RCC 7860 (cell line): ENCODE measurements at regions not wholly inside any gene's neighbourhood (a gene's known extent, or its start where the extent isn't known, plus 50 kb on each side); places are given as distances from the start of the nearest gene placed in this dataset.
"Not testable (repeated sequence)": the region's sequence is repeated elsewhere in the genome, so short reads cannot be mapped to it uniquely, and the experiment has no call there.

ENCODE experiments used
- DNase-seq: peaks from one replicate; pipeline ENCODE4 v3.0.0-alpha.2; 2015; ENCODE audit warnings: low spot score
- FAIRE-seq: peaks from 2 replicates; lab custom pipeline; 2012; peaks lifted over from hg19 to GRCh38; lab: Jason Lieb, UNC

GRCh38 chr1:60688221-60688620 lies 394.1 kb upstream of the NFIA start:
- not testable (repeated sequence) for FAIRE-seq, DNase-seq

GRCh38 chr1:60681095-60681860 lies 401.1 kb upstream of the NFIA start:
- FAIRE-seq (no peak), DNase-seq (no peak)

- no peak for FAIRE-seq
- no peak for DNase-seq
These were observed 402.6 kb upstream of the NFIA start for GRCh38 chr1:60679524-60680375.

- no peak for FAIRE-seq
- DNase-seq: no peak
These were observed 403.6 kb upstream of the NFIA start for GRCh38 chr1:60678802-60679201.

GRCh38 chr1:60678391-60678790 lies 404.0 kb upstream of the NFIA start:
- FAIRE-seq: no peak
- no peak for DNase-seq

GRCh38 chr1:60672449-60672848 lies 409.9 kb upstream of the NFIA start:
- DNase-seq: no peak
- FAIRE-seq: no peak

- no peak for FAIRE-seq
- no peak for DNase-seq
These were observed 412.1 kb upstream of the NFIA start for GRCh38 chr1:60670302-60670701.

GRCh38 chr1:60668585-60668984 lies 413.8 kb upstream of the NFIA start:
- FAIRE-seq: no peak
- DNase-seq: no peak

GRCh38 chr1:60665311-60665710 lies 417.1 kb upstream of the NFIA start:
- FAIRE-seq (no peak), DNase-seq (no peak)

- no peak for DNase-seq
- FAIRE-seq: no peak
These were observed 418.2 kb upstream of the NFIA start for GRCh38 chr1:60664086-60664625.

GRCh38 chr1:60662486-60663044 lies 419.8 kb upstream of the NFIA start:
- DNase-seq (no peak), FAIRE-seq (no peak)

GRCh38 chr1:60657926-60658325 lies 424.4 kb upstream of the NFIA start:
- DNase-seq: no peak
- FAIRE-seq: no peak

- FAIRE-seq: no peak
- DNase-seq: no peak
These were observed 426.5 kb upstream of the NFIA start for GRCh38 chr1:60655679-60656355.

- DNase-seq, FAIRE-seq: not testable (repeated sequence)
These were observed 442.3 kb upstream of the NFIA start for GRCh38 chr1:60640033-60640551.

- DNase-seq (no peak), FAIRE-seq (no peak)
These were observed 443.1 kb upstream of the NFIA start for GRCh38 chr1:60639287-60639686.

GRCh38 chr1:60637651-60638050 lies 444.7 kb upstream of the NFIA start:
- no peak for FAIRE-seq
- DNase-seq: no peak

GRCh38 chr1:60636946-60637345 lies 445.4 kb upstream of the NFIA start:
- DNase-seq (no peak), FAIRE-seq (no peak)

- FAIRE-seq: no peak
- DNase-seq: no peak
These were observed 448.3 kb upstream of the NFIA start for GRCh38 chr1:60634106-60634505.

GRCh38 chr1:60622486-60622885 lies 459.9 kb upstream of the NFIA start:
- no peak for FAIRE-seq
- DNase-seq: no peak

- DNase-seq (no peak), FAIRE-seq (no peak)
These were observed 461.0 kb upstream of the NFIA start for GRCh38 chr1:60621368-60621851.

- no peak for DNase-seq
- FAIRE-seq: no peak
These were observed 462.3 kb upstream of the NFIA start for GRCh38 chr1:60620087-60620486.
